Nephron (organoid): ENCODE measurements at regions not wholly inside any gene's neighbourhood (a gene's known extent, or its start where the extent isn't known, plus 50 kb on each side); places are given as distances from the start of the nearest gene placed in this dataset.
"Not testable (repeated sequence)": the region's sequence is repeated elsewhere in the genome, so short reads cannot be mapped to it uniquely, and the experiment has no call there.

Source experiments
- H3K27ac Mint-ChIP-seq, 3 experiments: 2 replicates each; pipeline ENCODE4 v1.8.0; 2020; ENCODE audit warnings: mixed read lengths in 3 of 3, mild to moderate bottlenecking in 2 of 3, moderate library complexity in 1 of 3
- H3K27me3 Mint-ChIP-seq: 2 replicates; pipeline ENCODE4 v1.8.0; 2021; ENCODE audit warnings: low read depth, mild to moderate bottlenecking, moderate library complexity, mixed read lengths
- H3K36me3 Mint-ChIP-seq: 2 replicates; pipeline ENCODE4 v1.8.0; 2020; ENCODE audit warnings: low read depth, mixed read lengths
- H3K4me1 Mint-ChIP-seq: 2 replicates; pipeline ENCODE4 v1.8.0; 2020; ENCODE audit warnings: mixed read lengths
- H3K4me3 Mint-ChIP-seq, 3 experiments: 2 replicates each; pipeline ENCODE4 v1.8.0; 2020; ENCODE audit warnings: mild to moderate bottlenecking in 3 of 3, mixed read lengths in 3 of 3, moderate library complexity in 2 of 3
- H3K9me3 Mint-ChIP-seq: 2 replicates; pipeline ENCODE4 v1.8.0; 2020; ENCODE audit warnings: mixed read lengths
- TF ChIP-seq, protein P1 (sequence below), 3 experiments: fragments of 200-600 bp; sonication (generic); IDR thresholded peaks; one replicate each; pipeline ENCODE4 v1.5.0; 2021; ENCODE audit warnings: antibody characterized with exemption in 3 of 3; ENCODE audit not compliant: unreplicated experiment in 3 of 3

DNA sequence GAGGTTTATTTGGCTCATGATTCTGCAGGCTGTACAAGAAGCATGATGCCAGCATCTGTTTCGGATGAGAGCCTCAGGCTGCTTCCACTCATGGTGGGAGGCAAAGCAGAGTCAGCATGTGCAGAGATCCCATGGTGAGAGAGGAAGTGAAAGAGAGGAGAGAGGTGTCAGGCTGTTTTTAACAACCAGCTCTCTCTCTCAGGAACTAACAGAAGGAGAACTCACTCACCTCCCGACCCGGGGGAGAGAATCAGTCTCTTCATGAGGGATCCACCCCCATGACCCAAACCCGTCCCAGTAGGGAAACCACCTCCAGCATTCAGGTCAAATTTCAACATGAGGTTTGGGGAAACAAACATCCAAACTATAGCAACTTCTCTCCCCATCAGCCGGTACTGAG lies 187.7 kb downstream of the ENC1 start:
- H3K4me1 Mint-ChIP-seq, result peaks cover 39% of the 10 kb centered on the region
- no peak overlapping the region for H3K4me3 Mint-ChIP-seq
- H3K9me3 Mint-ChIP-seq, result no peaks in the 10 kb centered on the region
- no peaks in the 10 kb centered on the region for H3K36me3 Mint-ChIP-seq
- peak overlapping the region in 2 of 3 experiments; percentile 25 to 68 for H3K27ac Mint-ChIP-seq
- TF ChIP-seq, protein P1, sequence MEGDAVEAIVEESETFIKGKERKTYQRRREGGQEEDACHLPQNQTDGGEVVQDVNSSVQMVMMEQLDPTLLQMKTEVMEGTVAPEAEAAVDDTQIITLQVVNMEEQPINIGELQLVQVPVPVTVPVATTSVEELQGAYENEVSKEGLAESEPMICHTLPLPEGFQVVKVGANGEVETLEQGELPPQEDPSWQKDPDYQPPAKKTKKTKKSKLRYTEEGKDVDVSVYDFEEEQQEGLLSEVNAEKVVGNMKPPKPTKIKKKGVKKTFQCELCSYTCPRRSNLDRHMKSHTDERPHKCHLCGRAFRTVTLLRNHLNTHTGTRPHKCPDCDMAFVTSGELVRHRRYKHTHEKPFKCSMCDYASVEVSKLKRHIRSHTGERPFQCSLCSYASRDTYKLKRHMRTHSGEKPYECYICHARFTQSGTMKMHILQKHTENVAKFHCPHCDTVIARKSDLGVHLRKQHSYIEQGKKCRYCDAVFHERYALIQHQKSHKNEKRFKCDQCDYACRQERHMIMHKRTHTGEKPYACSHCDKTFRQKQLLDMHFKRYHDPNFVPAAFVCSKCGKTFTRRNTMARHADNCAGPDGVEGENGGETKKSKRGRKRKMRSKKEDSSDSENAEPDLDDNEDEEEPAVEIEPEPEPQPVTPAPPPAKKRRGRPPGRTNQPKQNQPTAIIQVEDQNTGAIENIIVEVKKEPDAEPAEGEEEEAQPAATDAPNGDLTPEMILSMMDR (IDR thresholded peaks at IDR 0.05; ENCODE audit: unreplicated experiment in 3 of 3), result no peak
- no peaks in the 10 kb centered on the region for H3K27me3 Mint-ChIP-seq

DNA sequence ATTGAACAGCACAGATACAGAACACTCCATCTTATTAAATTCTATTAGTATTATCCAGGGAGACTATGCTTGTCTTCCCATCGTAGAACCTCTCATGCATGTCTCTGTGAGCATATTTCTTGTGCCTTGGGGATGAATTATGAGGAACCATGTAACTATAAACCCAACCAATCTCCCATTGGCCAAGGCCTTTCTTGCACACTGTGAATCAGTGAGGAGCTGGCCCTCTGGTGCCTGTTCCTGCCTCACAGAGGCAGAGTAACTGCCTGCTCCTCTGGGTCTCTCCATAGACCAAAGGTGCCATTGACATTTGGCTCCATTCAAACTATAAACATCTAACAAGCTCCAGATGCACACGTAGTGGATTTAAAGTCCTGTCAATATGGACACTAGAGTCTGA lies 190.4 kb downstream of the ENC1 start:
- Mint-ChIP-seq H3K9me3 (no peaks in the 10 kb centered on the region), H3K36me3 (no peaks in the 10 kb centered on the region), H3K4me1 (peaks cover 42% of the 10 kb centered on the region), H3K4me3 (no peak overlapping the region), H3K27me3 (no peaks in the 10 kb centered on the region), H3K27ac (peak overlapping the region; percentile 47 to 75 (median 68))
- TF ChIP-seq, protein P1 (IDR thresholded peaks at IDR 0.05; ENCODE audit: unreplicated experiment in 3 of 3), result no peak

DNA sequence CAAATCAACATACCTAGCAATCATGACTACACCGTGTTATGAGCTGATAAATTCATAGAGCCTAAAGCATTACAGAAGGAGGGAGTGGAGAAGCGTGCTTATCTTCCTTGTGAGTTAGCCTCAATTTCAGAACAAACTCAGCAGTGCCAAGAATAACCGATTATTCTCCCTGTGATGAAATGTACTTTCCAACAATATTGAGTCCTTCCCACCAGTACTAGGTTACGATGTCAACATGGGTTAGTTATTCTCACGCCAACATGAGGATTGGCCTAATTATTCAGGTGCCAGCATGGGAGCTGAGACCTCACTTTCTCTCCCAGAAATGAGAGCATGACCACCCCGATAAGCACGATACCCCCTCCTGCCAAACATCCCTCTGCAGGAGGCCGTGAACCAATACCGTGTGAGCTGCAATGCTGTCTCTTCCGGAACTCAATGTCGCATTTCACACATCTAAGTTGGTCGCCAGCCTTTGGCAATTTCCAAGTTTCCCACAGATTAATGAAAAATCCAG lies 193.7 kb downstream of the ENC1 start:
- H3K36me3 Mint-ChIP-seq, result no peaks in the 10 kb centered on the region
- peaks cover 33% of the 10 kb centered on the region for H3K4me1 Mint-ChIP-seq
- TF ChIP-seq, protein P1 (IDR thresholded peaks at IDR 0.05; ENCODE audit: unreplicated experiment in 3 of 3), result no peak
- no peaks in the 10 kb centered on the region for H3K27me3 Mint-ChIP-seq
- H3K27ac Mint-ChIP-seq, result peak overlapping the region in 2 of 3 experiments; percentile 52 to 65
- H3K4me3 Mint-ChIP-seq, result peak overlapping the region in 1 of 3 experiments; percentile 14
- no peaks in the 10 kb centered on the region for H3K9me3 Mint-ChIP-seq

DNA sequence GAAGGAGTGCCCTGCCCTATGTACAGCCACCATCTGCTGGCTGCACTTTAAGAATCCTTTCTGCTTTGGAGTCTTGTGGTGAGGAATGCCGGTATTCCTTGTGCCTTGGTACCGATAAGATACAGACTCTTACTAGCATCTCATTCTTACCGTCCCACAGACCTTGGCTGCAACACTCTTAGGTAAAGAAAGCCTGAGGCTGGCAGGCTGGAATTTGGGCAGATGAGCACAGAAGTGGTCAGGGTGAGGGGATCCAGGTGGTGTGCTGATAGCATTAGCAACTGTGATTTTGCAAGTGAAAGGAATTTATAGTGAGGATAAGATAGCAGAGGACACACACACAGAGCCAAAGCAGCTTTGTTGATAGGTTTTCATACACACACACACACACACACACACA lies 198.1 kb downstream of the ENC1 start:
- H3K27me3 Mint-ChIP-seq, result peaks cover 4% of the 10 kb centered on the region
- H3K27ac Mint-ChIP-seq, result peak overlapping the region in 2 of 3 experiments; percentile 36 to 42
- TF ChIP-seq, protein P1 (IDR thresholded peaks at IDR 0.05; ENCODE audit: unreplicated experiment in 3 of 3), result no peak
- H3K36me3 Mint-ChIP-seq, result no peaks in the 10 kb centered on the region
- H3K4me3 Mint-ChIP-seq, result no peak overlapping the region
- peaks cover 3% of the 10 kb centered on the region for H3K9me3 Mint-ChIP-seq
- H3K4me1 Mint-ChIP-seq, result peaks cover 23% of the 10 kb centered on the region

DNA sequence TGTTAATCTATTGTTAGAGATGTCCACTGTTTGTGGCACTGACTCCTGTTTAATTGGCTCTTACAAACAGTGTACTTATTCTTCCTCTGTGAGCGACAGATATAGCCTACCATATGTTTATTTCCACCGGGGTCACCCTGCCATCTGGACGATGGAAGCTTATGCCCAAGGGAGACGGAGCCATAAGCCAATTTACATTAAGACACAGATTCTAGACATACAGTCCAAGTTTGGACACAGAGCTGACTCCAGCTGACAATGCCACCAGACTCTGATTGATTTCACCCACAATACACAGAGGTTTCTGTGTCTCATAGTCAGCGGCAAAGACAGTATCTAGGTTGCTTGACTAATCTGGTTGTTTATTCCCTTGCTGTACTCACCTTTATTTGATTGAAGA lies 198.9 kb downstream of the ENC1 start:
- Mint-ChIP-seq H3K9me3 (peaks cover 8% of the 10 kb centered on the region), H3K36me3 (no peaks in the 10 kb centered on the region), H3K4me3 (no peak overlapping the region), H3K4me1 (peaks cover 15% of the 10 kb centered on the region), H3K27me3 (peaks cover 4% of the 10 kb centered on the region), H3K27ac (no peak overlapping the region)
- TF ChIP-seq, protein P1 (IDR thresholded peaks at IDR 0.05; ENCODE audit: unreplicated experiment in 3 of 3), result no peak

DNA sequence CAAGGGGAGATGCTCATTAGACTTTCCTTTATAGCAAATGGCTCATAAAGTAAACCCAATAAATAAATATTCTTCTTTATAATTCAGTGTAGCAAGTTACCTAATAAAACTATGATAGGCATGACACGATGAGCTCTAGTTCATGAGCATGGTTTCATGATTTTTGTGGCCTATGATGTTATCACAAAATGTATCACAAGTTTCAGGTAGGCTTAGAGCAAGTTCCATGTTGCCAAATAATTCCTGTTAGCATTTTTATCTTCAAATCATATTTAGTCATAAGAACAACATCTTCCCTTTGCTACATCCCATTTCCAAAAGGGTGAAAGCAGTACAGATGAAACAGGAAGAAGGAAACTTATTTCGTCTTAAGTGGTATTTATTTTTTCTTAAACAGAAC lies 200.2 kb downstream of the ENC1 start:
- no peak overlapping the region for H3K4me3 Mint-ChIP-seq
- no peaks in the 10 kb centered on the region for H3K36me3 Mint-ChIP-seq
- peaks cover 12% of the 10 kb centered on the region for H3K4me1 Mint-ChIP-seq
- H3K9me3 Mint-ChIP-seq, result peaks cover 12% of the 10 kb centered on the region
- peaks cover 9% of the 10 kb centered on the region for H3K27me3 Mint-ChIP-seq
- no peak overlapping the region for H3K27ac Mint-ChIP-seq
- TF ChIP-seq, protein P1 (IDR thresholded peaks at IDR 0.05; ENCODE audit: unreplicated experiment in 3 of 3), result no peak

DNA sequence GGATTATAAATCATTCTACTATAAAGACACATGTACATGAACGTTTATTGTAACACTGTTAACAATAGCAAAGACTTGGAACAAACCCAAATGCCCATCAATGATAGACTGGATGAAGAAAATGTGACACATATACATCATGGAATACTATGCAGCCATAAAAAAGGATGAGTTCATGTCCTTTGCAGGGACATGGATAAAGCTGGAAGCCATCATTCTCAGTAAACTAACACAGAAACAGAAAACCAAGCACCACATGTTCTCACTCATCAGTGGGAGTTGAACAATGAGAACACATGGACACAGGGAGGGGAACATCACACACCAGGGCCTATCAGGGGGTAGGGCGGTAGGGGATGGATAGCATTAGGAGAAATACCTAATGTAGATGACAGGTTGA lies 202.7 kb downstream of the ENC1 start:
- Mint-ChIP-seq H3K9me3 (peaks cover 12% of the 10 kb centered on the region), H3K4me1 (peaks cover 30% of the 10 kb centered on the region)
- not testable (repeated sequence) for H3K4me3 Mint-ChIP-seq, H3K27me3 Mint-ChIP-seq, H3K36me3 Mint-ChIP-seq, H3K27ac Mint-ChIP-seq
